HL-60 (cell line): ENCODE measurements at regions not wholly inside any gene's neighbourhood (a gene's known extent, or its start where the extent isn't known, plus 50 kb on each side); places are given as distances from the start of the nearest gene placed in this dataset.

ENCODE experiments used
- GABPA ChIP-seq: IDR thresholded peaks from 2 replicates; pipeline ENCODE4 v1.6.1; 2012; ENCODE audit warnings: low read depth
- TF ChIP-seq, protein P1 (sequence below): IDR thresholded peaks from one replicate; pipeline ENCODE4 v1.5.1; 2011; ENCODE audit warnings: low read length, control low read depth, inconsistent platforms; ENCODE audit not compliant: insufficient read depth

DNA sequence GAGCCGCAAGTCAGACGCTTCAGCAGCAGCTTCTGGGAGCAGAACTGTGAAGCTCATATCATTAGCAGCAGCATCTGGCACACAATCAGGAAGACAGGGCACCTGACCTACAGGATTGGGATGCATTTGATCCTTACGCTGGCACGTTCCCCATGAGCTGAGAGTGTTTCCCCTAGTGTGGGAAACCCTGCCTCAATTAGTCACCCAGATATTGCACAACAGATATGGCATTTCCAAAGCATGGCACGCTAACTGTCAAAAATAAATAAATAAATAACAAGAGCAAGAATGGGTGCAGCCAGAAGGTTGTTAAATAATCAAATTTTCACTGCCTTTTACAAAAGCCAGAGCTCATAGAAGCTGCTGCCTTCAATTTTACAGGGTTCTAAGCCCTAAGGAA lies 189.6 kb upstream of the THBS1 start:
- TF ChIP-seq, protein P1, sequence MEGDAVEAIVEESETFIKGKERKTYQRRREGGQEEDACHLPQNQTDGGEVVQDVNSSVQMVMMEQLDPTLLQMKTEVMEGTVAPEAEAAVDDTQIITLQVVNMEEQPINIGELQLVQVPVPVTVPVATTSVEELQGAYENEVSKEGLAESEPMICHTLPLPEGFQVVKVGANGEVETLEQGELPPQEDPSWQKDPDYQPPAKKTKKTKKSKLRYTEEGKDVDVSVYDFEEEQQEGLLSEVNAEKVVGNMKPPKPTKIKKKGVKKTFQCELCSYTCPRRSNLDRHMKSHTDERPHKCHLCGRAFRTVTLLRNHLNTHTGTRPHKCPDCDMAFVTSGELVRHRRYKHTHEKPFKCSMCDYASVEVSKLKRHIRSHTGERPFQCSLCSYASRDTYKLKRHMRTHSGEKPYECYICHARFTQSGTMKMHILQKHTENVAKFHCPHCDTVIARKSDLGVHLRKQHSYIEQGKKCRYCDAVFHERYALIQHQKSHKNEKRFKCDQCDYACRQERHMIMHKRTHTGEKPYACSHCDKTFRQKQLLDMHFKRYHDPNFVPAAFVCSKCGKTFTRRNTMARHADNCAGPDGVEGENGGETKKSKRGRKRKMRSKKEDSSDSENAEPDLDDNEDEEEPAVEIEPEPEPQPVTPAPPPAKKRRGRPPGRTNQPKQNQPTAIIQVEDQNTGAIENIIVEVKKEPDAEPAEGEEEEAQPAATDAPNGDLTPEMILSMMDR = no peak
- TF ChIP-seq GABPA = no peak
